Spinal cord (tissue), 9 donors: ENCODE measurements at regions not wholly inside any gene's neighbourhood (a gene's known extent, or its start where the extent isn't known, plus 50 kb on each side); places are given as distances from the start of the nearest gene placed in this dataset.

Source experiments
- DNase-seq, 6 donors: peaks; one replicate each; pipeline versions ENCODE4 v3.0.0 to v3.0.0-alpha.2; 2013 to 2015; ENCODE audit warnings: low spot score in 6 of 6, low read depth in 4 of 6
- H3K27ac ChIP-seq: one replicate; pipeline ENCODE4 v1.5.1; 2013; ENCODE audit warnings: low read depth, low read length, control low read depth
- H3K27me3 ChIP-seq: one replicate; pipeline ENCODE4 v1.6.1; 2013; ENCODE audit warnings: low read length; ENCODE audit not compliant: control insufficient read depth, insufficient read depth
- H3K36me3 ChIP-seq: one replicate; pipeline ENCODE4 v1.6.1; 2013; ENCODE audit warnings: low read length; ENCODE audit not compliant: control insufficient read depth, insufficient read depth
- H3K4me1 ChIP-seq: one replicate; pipeline ENCODE4 v1.6.1; 2013; ENCODE audit warnings: low read length; ENCODE audit not compliant: control insufficient read depth, insufficient read depth
- H3K4me3 ChIP-seq: one replicate; pipeline ENCODE4 v1.5.1; 2013; ENCODE audit warnings: low read depth, low read length, control low read depth
- H3K9me3 ChIP-seq: one replicate; pipeline ENCODE4 v1.6.1; 2013; ENCODE audit warnings: low read length; ENCODE audit not compliant: control insufficient read depth, insufficient read depth
- WGBS: methylation state at CpG from one replicate; pipeline ENCODE4 v1.1.5; 2013; ENCODE audit warnings: missing lambda C conversion rate; ENCODE audit not compliant: insufficient coverage; 5-methylcytosine and 5-hydroxymethylcytosine counted together
- donor health status: healthy.

DNA sequence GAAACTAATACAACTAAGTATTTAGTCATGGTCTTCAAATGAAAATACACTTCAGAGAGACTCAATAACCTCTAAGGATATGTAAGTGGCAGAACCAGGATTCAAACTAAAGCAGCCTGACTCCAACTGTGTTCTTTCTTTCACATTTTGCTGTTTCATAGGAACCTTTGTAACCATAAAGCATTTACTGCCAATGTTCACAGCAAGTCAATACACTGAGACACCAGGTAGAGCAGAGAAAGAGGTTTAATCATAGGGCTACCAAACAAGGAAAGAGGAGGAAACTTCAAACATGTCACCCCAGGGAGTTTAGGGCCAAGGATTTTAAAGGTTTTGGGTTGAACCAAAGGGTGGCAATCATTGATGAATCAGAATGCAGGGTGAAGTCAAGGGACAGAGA, 263.1 kb upstream of the PTGER4 start:
- no peaks in the 10 kb centered on the region for H3K27me3 ChIP-seq
- no peak for DNase-seq
- H3K27ac ChIP-seq: no peak overlapping the region
- H3K4me3 ChIP-seq: no peak overlapping the region
- no peaks in the 10 kb centered on the region for H3K9me3 ChIP-seq
- H3K4me1 ChIP-seq: no peaks in the 10 kb centered on the region
- H3K36me3 ChIP-seq: no peaks in the 10 kb centered on the region

DNA sequence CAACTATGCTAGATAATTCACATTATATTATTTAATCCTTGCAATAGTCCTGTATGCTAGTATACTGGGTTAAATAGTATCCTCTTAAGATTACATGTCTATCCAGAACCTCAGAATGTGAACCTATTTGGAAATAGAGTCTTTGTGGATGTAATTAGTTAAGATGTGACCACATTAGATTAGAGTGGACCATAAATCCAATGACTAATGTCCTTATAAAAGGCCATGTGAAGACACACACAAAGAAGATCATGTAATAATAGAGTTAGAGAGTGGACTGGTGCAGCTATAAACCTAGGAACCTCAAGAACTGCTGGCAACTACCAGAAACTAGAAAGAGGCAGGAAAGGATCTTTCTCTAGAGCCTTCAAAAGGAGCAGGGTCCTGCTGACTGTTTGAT, 263.6 kb upstream of the PTGER4 start:
- DNase-seq: no peak
- Histone ChIP-seq H3K27me3 (no peaks in the 10 kb centered on the region), H3K27ac (no peak overlapping the region), H3K9me3 (no peaks in the 10 kb centered on the region), H3K4me3 (no peak overlapping the region), H3K36me3 (no peaks in the 10 kb centered on the region), H3K4me1 (no peaks in the 10 kb centered on the region)

DNA sequence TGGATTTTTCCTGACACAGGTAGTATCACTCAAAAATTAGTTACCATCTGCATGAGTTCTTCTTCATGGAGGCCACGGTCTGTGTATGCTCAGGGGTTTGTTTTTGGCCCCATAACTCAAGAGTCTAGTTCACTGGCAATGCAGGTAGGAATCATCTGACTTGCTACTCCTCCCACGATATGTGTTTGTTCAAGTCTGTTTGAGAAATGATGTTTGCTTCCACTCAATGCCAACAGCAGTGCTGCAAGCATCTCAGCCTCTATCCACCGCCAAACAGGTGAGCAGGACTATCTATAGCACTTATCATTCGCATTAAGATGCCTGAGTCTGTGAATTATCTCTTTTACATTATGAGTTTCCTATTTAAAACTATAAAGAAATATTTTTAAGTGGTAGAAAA, 264.8 kb upstream of the PTGER4 start:
- H3K9me3 ChIP-seq: no peaks in the 10 kb centered on the region
- H3K4me1 ChIP-seq: no peaks in the 10 kb centered on the region
- H3K27ac ChIP-seq: no peak overlapping the region
- no peak for DNase-seq
- WGBS: 80% methylated on average over 2 of the region's 4 CpGs
- H3K36me3 ChIP-seq: no peaks in the 10 kb centered on the region
- H3K4me3 ChIP-seq: no peak overlapping the region
- H3K27me3 ChIP-seq: no peaks in the 10 kb centered on the region

DNA sequence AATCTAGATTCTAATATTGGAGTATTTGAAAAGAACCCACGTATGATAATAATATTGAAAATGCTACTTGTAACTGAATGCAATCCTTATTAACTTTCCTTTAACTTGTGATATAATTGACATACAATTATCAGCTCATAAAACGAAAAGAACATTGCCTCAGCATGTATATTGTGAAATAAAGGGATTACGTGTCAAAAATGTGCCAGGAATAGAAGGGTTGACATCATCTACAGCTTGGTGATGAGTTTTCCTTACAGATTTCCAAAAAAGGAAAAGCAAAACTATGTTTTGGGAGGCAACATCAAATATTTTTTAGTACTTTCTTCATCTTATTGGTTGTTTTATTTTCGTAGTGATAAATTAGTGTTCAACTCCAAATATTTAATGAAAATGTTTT, 266.0 kb upstream of the PTGER4 start:
- H3K27me3 ChIP-seq: no peaks in the 10 kb centered on the region
- H3K4me1 ChIP-seq: no peaks in the 10 kb centered on the region
- no peaks in the 10 kb centered on the region for H3K9me3 ChIP-seq
- no peak overlapping the region for H3K4me3 ChIP-seq
- H3K36me3 ChIP-seq: no peaks in the 10 kb centered on the region
- no peak for DNase-seq
- WGBS: no CpG with 5 or more reads among the region's 4 CpGs
- H3K27ac ChIP-seq: no peak overlapping the region

DNA sequence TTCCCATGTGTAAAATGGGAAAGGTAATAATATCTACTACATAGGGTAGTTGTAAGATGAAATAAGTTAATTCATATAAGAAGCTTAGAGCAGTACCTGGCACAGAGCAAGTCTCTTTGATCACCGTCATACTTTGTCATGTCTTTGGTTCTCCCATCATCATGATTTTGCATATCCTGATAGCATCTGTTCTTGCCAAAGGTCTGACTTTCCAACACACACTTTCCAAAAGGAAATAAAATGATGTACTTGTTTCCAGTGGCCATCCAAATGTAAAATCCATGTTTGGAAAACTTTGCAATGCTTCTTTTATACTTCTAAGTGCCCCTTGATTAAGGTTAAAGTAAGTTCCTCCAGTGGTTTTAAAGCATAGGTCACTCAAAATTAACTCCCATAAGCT, 266.9 kb upstream of the PTGER4 start:
- Histone ChIP-seq H3K9me3 (no peaks in the 10 kb centered on the region), H3K36me3 (no peaks in the 10 kb centered on the region), H3K27ac (no peak overlapping the region), H3K4me1 (no peaks in the 10 kb centered on the region), H3K4me3 (no peak overlapping the region), H3K27me3 (no peaks in the 10 kb centered on the region)
- 89% methylated on average over 1 of the region's 1 CpG for WGBS
- no peak for DNase-seq

DNA sequence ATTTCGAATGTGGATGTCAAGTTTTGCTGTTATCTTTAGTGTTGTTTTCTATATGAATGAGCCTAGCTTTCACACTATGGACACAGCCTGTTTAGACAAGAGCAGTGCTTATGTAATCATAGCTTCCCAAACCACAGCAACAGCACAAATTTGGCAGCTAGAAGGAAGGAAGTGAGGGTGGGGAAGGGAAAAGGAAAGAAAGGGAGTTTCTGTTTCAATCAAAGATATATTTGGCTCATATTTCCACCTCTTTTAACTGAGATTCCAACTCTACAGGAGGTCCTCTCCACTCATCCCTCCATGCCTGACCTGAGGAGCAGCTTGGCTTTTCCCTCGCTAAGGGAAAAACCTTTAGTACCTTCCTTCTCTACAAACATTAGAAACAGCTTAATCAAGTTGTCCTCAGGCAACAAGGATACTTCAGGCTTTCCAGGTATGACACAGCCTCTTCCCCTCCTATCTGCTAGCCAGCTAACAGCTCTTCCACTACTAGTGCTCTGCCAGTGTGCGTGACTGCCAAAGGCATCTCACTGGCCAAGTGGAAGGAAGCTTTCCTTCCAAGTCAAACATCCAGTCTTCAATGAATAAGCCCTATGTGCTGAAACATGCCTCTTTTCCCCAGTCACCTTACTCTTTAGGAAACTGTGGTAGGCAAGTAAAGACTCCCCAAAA, 268.6 kb upstream of the PTGER4 start:
- H3K27ac ChIP-seq: peak overlapping the region; percentile 10

DNA sequence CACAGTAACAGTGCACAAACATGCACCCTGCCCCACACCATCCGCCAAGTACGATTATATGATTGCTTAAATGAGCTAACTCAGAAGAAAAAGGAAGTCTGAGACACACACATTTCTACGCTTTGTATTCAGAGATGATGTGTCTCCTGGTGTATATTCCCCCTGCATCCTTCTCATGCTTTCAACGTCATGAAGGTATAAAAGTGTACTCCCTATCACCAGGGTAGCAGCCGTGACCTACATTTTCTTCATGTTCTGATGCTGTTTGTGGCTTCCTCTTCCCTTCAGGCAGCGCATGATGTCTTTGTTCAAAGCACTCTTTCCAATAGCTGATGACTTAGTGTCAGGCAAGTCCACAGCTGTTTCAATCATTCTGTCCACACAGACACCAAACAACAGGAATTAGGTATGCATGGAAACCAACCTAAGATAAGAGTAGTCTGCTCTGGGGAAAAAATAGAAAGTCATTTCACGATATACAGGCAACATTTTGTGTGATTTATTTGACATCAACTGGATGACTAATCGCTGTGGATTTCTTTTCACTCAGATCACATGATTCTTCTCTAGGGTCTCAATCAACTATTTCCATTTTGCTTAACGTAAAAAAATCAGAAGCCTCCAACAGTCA, 269.4 kb upstream of the PTGER4 start:
- H3K27ac ChIP-seq: no peak overlapping the region
- WGBS: 100% methylated on average over 4 of the region's 9 CpGs
- no peak for DNase-seq

More for the DNA sequence above, 268.6 kb upstream of the PTGER4 start:
- Histone ChIP-seq H3K36me3 (no peaks in the 10 kb centered on the region), H3K9me3 (no peaks in the 10 kb centered on the region), H3K27me3 (no peaks in the 10 kb centered on the region), H3K4me1 (no peaks in the 10 kb centered on the region), H3K4me3 (no peak overlapping the region)
- DNase-seq: peak in 1 of 6 donors; percentile 34
- WGBS: 100% methylated on average over 2 of the region's 3 CpGs

DNA sequence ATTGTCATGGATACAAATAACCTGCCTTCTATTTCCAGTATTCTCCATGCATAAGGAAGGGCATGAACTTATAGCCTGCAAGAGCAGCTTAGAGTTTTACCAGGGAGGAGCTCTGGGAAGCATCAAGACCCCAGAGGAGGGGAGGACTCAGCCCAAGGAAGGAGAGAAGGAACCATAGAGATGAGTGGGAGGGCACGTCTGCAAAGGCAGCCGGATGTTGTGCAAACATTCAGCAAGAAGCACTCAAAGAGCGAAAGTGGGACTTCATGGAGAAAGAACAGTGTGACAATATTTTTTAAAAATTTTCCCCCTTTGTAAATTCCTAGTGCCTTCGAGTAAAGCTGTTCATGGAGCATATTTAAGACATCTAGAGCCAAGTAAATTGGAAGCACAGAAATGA, 270.1 kb upstream of the PTGER4 start:
- Histone ChIP-seq H3K27me3 (no peaks in the 10 kb centered on the region), H3K27ac (no peak overlapping the region), H3K36me3 (no peaks in the 10 kb centered on the region), H3K9me3 (no peaks in the 10 kb centered on the region), H3K4me3 (no peak overlapping the region), H3K4me1 (no peaks in the 10 kb centered on the region)
- DNase-seq: no peak
- no CpG with 5 or more reads among the region's 4 CpGs for WGBS

More for the DNA sequence above, 269.4 kb upstream of the PTGER4 start:
- Histone ChIP-seq H3K9me3 (no peaks in the 10 kb centered on the region), H3K27me3 (no peaks in the 10 kb centered on the region), H3K4me1 (no peaks in the 10 kb centered on the region), H3K4me3 (no peak overlapping the region), H3K36me3 (no peaks in the 10 kb centered on the region)

DNA sequence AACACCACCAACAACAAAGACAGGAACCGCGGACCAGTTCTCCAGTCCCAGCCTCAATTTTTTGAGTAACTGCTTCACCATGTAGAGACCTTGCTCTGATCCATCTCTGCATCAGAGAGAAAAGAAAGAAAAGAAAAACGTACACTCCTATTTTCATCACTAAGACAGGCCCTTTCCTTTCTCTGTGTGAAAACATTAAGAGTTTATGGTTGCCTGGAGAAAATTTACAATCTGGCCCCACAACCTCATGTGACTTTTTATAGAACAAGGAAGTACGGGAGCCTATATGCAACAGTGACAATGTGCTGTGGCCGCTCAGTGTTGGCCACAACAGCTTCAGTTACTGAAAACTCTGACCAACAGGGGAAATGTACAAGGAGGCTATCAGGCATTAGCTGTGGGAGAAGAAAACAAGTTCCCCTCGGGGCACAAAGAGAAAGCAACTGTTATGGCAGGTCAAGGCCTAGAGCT, 272.9 kb upstream of the PTGER4 start:
- H3K36me3 ChIP-seq: no peaks in the 10 kb centered on the region
- no peaks in the 10 kb centered on the region for H3K9me3 ChIP-seq
- no peak for DNase-seq
- WGBS: 83% methylated on average over 4 of the region's 6 CpGs
- H3K27ac ChIP-seq: no peak overlapping the region
- H3K4me1 ChIP-seq: no peaks in the 10 kb centered on the region
- H3K4me3 ChIP-seq: no peak overlapping the region
- no peaks in the 10 kb centered on the region for H3K27me3 ChIP-seq

DNA sequence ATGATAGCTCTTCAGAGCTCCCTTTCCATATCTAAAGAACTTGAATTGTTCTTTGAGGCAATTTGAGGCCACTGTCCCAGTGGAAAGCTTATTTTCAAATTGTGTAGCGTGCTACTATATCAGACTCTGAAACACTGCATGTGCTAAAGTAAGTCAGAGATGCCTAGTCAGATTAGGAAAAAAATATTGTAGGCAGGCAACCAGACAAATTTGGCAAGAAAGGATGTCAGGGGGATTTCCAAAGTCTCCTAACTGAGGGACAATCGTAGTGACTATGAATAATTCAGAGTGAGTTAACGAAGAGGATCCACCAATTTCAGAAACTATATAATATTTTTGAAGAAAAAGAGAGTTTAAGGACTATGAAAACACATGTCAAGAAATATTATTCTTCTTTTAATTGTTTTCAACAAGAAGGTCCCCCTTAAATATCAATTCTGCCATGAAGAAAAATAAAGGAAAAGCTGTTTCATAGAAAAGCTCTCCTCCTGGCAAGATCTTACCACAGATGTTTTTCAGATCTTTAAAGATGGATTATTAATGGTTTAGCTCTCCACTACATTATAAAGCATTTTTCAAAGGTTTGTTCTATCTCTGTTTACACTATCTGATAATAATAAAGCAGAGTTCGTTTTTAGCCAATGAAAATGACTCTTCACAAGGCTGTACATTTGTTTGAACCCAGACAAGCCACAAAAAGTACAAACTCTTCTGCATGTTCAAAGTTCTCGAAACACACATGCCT, 273.5 kb upstream of the PTGER4 start:
- WGBS: 84% methylated on average over 2 of the region's 5 CpGs

More for the DNA sequence above, 273.5 kb upstream of the PTGER4 start:
- no peaks in the 10 kb centered on the region for H3K9me3 ChIP-seq
- H3K27me3 ChIP-seq: no peaks in the 10 kb centered on the region
- no peaks in the 10 kb centered on the region for H3K36me3 ChIP-seq
- no peak overlapping the region for H3K27ac ChIP-seq
- H3K4me1 ChIP-seq: no peaks in the 10 kb centered on the region
- DNase-seq: no peak
- H3K4me3 ChIP-seq: no peak overlapping the region
